HEK293 (cell line): ENCODE measurements at regions not wholly inside any gene's neighbourhood (a gene's known extent, or its start where the extent isn't known, plus 50 kb on each side); places are given as distances from the start of the nearest gene placed in this dataset.

Source experiments
- CTCF ChIA-PET: fragments of 350-600 bp; formaldehyde crosslinking; extraction: SDS; loops from one replicate; lab custom pipeline; 2021; ENCODE audit warnings: antibody characterized with exemption; lab: Yijun Ruan, JAX
- POLR2A ChIA-PET: fragments of 300-600 bp; formaldehyde crosslinking; extraction: SDS; loops from one replicate; lab custom pipeline; 2020; ENCODE audit warnings: antibody characterized with exemption, inconsistent platforms; lab: Yijun Ruan, JAX
- H3K27ac ChIP-seq: fragments of 200-500 bp; sonication (Bioruptor generic); 2 replicates; pipeline ENCODE4 v1.5.1; 2014; ENCODE audit warnings: low read depth, low read length, control low read depth, inconsistent platforms; ENCODE audit errors: extremely low read depth
- H3K36me3 ChIP-seq, 2 experiments: fragments of 200-500 bp in 1 of 2; sonication (Bioruptor generic) in 1 of 2; 1 replicate in 1 of 2; 2 replicates in 1 of 2; pipeline ENCODE4 v1.5.1; 2014 to 2017; ENCODE audit warnings: inconsistent platforms in 2 of 2, low read length in 2 of 2; ENCODE audit not compliant: control insufficient read depth in 2 of 2, insufficient read depth in 1 of 2
- H3K4me1 ChIP-seq: fragments of 200-500 bp; sonication (Bioruptor generic); 2 replicates; pipeline ENCODE4 v1.5.1; 2014; ENCODE audit warnings: mild to moderate bottlenecking, low read length, inconsistent platforms; ENCODE audit not compliant: control insufficient read depth, insufficient read depth
- H3K4me3 ChIP-seq: 2 replicates; pipeline ENCODE4 v1.5.1; 2011; ENCODE audit warnings: low read depth, mild to moderate bottlenecking, control low read depth, low read length, moderate library complexity
- H3K9me3 ChIP-seq: fragments of 200-500 bp; sonication (Bioruptor generic); 2 replicates; pipeline ENCODE4 v1.5.1; 2014; ENCODE audit warnings: low read depth, low read length, inconsistent platforms; ENCODE audit not compliant: control insufficient read depth, insufficient read depth
- AEBP2 ChIP-seq: fragments of 450-650 bp; formaldehyde crosslinking; IDR thresholded peaks from 2 replicates; pipeline ENCODE4 v1.5.1; 2016; ENCODE audit warnings: missing biosample characterization, missing genetic modification characterization, borderline replicate concordance
- CTCF ChIP-seq: fragments of 450-650 bp; formaldehyde crosslinking; IDR thresholded peaks from 2 replicates; pipeline ENCODE4 v1.5.1; 2016; ENCODE audit warnings: missing biosample characterization, missing genetic modification characterization
- GLI2 ChIP-seq: fragments of 450-650 bp; formaldehyde crosslinking; IDR thresholded peaks from 2 replicates; pipeline ENCODE4; 2017; ENCODE audit warnings: missing biosample characterization, missing genetic modification characterization, low read depth, borderline replicate concordance
- KLF7 ChIP-seq: fragments of 450-650 bp; formaldehyde crosslinking; IDR thresholded peaks from 2 replicates; pipeline ENCODE4 v1.5.1; 2016; ENCODE audit warnings: missing biosample characterization, missing genetic modification characterization, borderline replicate concordance
- PRDM6 ChIP-seq: fragments of 450-650 bp; formaldehyde crosslinking; IDR thresholded peaks from 2 replicates; pipeline ENCODE4 v1.5.1; 2017; ENCODE audit warnings: missing biosample characterization, missing genetic modification characterization
- REPIN1 ChIP-seq: fragments of 450-650 bp; formaldehyde crosslinking; IDR thresholded peaks from 2 replicates; pipeline ENCODE4 v1.5.1; 2017; ENCODE audit warnings: missing biosample characterization, missing genetic modification characterization, low read depth
- YY1 ChIP-seq: fragments of 450-650 bp; formaldehyde crosslinking; IDR thresholded peaks from 2 replicates; pipeline ENCODE4 v1.5.1; 2018; ENCODE audit warnings: missing biosample characterization, missing genetic modification characterization
- ZBTB10 ChIP-seq: fragments of 450-650 bp; formaldehyde crosslinking; IDR thresholded peaks from 2 replicates; pipeline ENCODE4 v1.5.1; 2016; ENCODE audit warnings: missing biosample characterization, missing genetic modification characterization
- ZBTB20 ChIP-seq: fragments of 450-650 bp; formaldehyde crosslinking; IDR thresholded peaks from 2 replicates; pipeline ENCODE4 v1.5.1; 2016; ENCODE audit warnings: missing biosample characterization, missing genetic modification characterization
- ZBTB21 ChIP-seq: fragments of 450-650 bp; formaldehyde crosslinking; IDR thresholded peaks from 2 replicates; pipeline ENCODE4 v1.5.1; 2017; ENCODE audit warnings: missing biosample characterization, missing genetic modification characterization
- ZNF114 ChIP-seq: fragments of 450-650 bp; formaldehyde crosslinking; IDR thresholded peaks from 2 replicates; pipeline ENCODE4 v1.5.0; 2017; ENCODE audit warnings: missing biosample characterization, missing genetic modification characterization
- ZNF211 ChIP-seq: fragments of 450-650 bp; formaldehyde crosslinking; IDR thresholded peaks from 2 replicates; pipeline ENCODE4 v1.5.1; 2016; ENCODE audit warnings: low read depth, missing biosample characterization, missing genetic modification characterization
- ZNF266 ChIP-seq: fragments of 450-650 bp; formaldehyde crosslinking; IDR thresholded peaks from 2 replicates; pipeline ENCODE4 v1.5.1; 2016; ENCODE audit warnings: missing biosample characterization, missing genetic modification characterization, low read depth
- ZNF423 ChIP-seq: fragments of 450-650 bp; formaldehyde crosslinking; IDR thresholded peaks from 2 replicates; pipeline ENCODE4 v1.5.1; 2016; ENCODE audit warnings: missing biosample characterization, missing genetic modification characterization
- ZNF488 ChIP-seq: fragments of 450-650 bp; formaldehyde crosslinking; IDR thresholded peaks from 2 replicates; pipeline ENCODE4 v1.5.1; 2016; ENCODE audit warnings: missing biosample characterization, missing genetic modification characterization
- ZNF530 ChIP-seq: fragments of 450-650 bp; formaldehyde crosslinking; IDR thresholded peaks from 2 replicates; pipeline ENCODE4 v1.5.1; 2016; ENCODE audit warnings: low read depth, missing biosample characterization, missing genetic modification characterization
- ZNF544 ChIP-seq: fragments of 450-650 bp; formaldehyde crosslinking; IDR thresholded peaks from 2 replicates; pipeline ENCODE4 v1.5.0; 2017; ENCODE audit warnings: missing biosample characterization, missing genetic modification characterization
- ZNF549 ChIP-seq: fragments of 450-650 bp; IDR thresholded peaks from 2 replicates; pipeline ENCODE4 v1.5.1; 2018; ENCODE audit warnings: missing biosample characterization, missing genetic modification characterization, mild to moderate bottlenecking, inconsistent platforms, moderate library complexity
- ZNF555 ChIP-seq: fragments of 450-650 bp; formaldehyde crosslinking; conservative IDR thresholded peaks from 2 replicates; pipeline ENCODE4 v1.5.1; 2017; ENCODE audit warnings: missing biosample characterization, mild to moderate bottlenecking, missing genetic modification characterization, inconsistent platforms
- ZNF623 ChIP-seq: fragments of 450-650 bp; formaldehyde crosslinking; IDR thresholded peaks from 2 replicates; pipeline ENCODE4 v1.5.1; 2016; ENCODE audit warnings: missing biosample characterization, missing genetic modification characterization
- ZNF654 ChIP-seq: fragments of 450-650 bp; formaldehyde crosslinking; IDR thresholded peaks from 2 replicates; pipeline ENCODE4 v1.5.1; 2016; ENCODE audit warnings: low read depth, missing biosample characterization, missing genetic modification characterization
- ZNF658 ChIP-seq: fragments of 450-650 bp; formaldehyde crosslinking; IDR thresholded peaks from 2 replicates; pipeline ENCODE4; 2016; ENCODE audit warnings: missing biosample characterization, missing genetic modification characterization
- ZNF768 ChIP-seq: fragments of 450-650 bp; formaldehyde crosslinking; IDR thresholded peaks from 2 replicates; pipeline ENCODE4 v1.5.1; 2018; ENCODE audit warnings: missing biosample characterization, mild to moderate bottlenecking, missing genetic modification characterization
- ZNF791 ChIP-seq: fragments of 450-650 bp; formaldehyde crosslinking; IDR thresholded peaks from 2 replicates; pipeline ENCODE4 v1.5.1; 2016; ENCODE audit warnings: missing biosample characterization, missing genetic modification characterization
- ZSCAN30 ChIP-seq: fragments of 450-650 bp; IDR thresholded peaks from 2 replicates; pipeline ENCODE4 v1.5.1; 2018; ENCODE audit warnings: missing biosample characterization, mild to moderate bottlenecking, missing genetic modification characterization, moderate library complexity

- TF ChIP-seq ZNF114 (tag by site-specific recombination): no peak
- TF ChIP-seq, all 188 proteins: peak for 0
These were observed 899.2 kb upstream of the API5 start (continued) for GRCh38 chr11:42412590-42412989.

GRCh38 chr11:42417691-42418090 lies 894.1 kb upstream of the API5 start:
- Histone ChIP-seq H3K4me3 (no peak overlapping the region), H3K9me3 (no peaks in the 10 kb centered on the region), H3K4me1 (no peaks in the 10 kb centered on the region), H3K27ac (no peak overlapping the region), H3K36me3 (no peaks in the 10 kb centered on the region)
- ChIA-PET CTCF (no interaction called here), POLR2A (no interaction called here)
- TF ChIP-seq REPIN1 (tag by site-specific recombination) (no peak), ZBTB20 (tag by site-specific recombination) (no peak), ZBTB10 (tag by site-specific recombination) (no peak), ZNF549 (no peak), ZNF544 (tag by site-specific recombination) (no peak), ZNF791 (no peak), ZNF423 (tag by site-specific recombination) (no peak), ZNF658 (tag by site-specific recombination) (no peak), AEBP2 (tag by site-specific recombination) (no peak), ZNF654 (tag by site-specific recombination) (no peak), ZNF555 (tag by site-specific recombination) (no peak), GLI2 (tag by site-specific recombination) (no peak), YY1 (tag by site-specific recombination) (no peak), ZNF530 (tag by site-specific recombination) (no peak)

GRCh38 chr11:42422090-42422489 lies 889.7 kb upstream of the API5 start:
- no peaks in the 10 kb centered on the region for H3K4me1 ChIP-seq
- H3K9me3 ChIP-seq: no peaks in the 10 kb centered on the region
- H3K36me3 ChIP-seq: no peaks in the 10 kb centered on the region
- POLR2A ChIA-PET: no interaction called here
- H3K4me3 ChIP-seq: no peak overlapping the region
- H3K27ac ChIP-seq: no peak overlapping the region
- CTCF ChIA-PET: no interaction called here
- TF ChIP-seq ZNF211 (tag by site-specific recombination) (no peak), ZSCAN30 (tag by site-specific recombination) (no peak), KLF7 (tag by site-specific recombination) (no peak), ZNF266 (no peak), ZNF623 (tag by site-specific recombination) (no peak), CTCF (tag by site-specific recombination) (no peak), ZNF654 (tag by site-specific recombination) (no peak), ZBTB21 (tag by site-specific recombination) (no peak), ZNF768 (tag by site-specific recombination) (no peak), PRDM6 (tag by site-specific recombination) (no peak), ZNF488 (no peak)
